ENCODE measurements at regions not wholly inside any gene's neighbourhood (a gene's known extent, or its start where the extent isn't known, plus 50 kb on each side); places are given as distances from the start of the nearest gene placed in this dataset.

- no peak for TF ChIP-seq CTCF (conservative IDR thresholded peaks at IDR 0.05; ENCODE audit: low read length)
- no peak for TF ChIP-seq EZH2phosphoT487 (IDR thresholded peaks at IDR 0.05; ENCODE audit: borderline replicate concordance)
Observed at GRCh38 chr4:141339391-141339790, 118.7 kb downstream of the ZNF330 start.

Data from Loucy (cell line).